Aorta (tissue), 5 donors: ENCODE measurements at regions not wholly inside any gene's neighbourhood (a gene's known extent, or its start where the extent isn't known, plus 50 kb on each side); places are given as distances from the start of the nearest gene placed in this dataset.

Experiments used
- ATAC-seq: fragments of 200-7000 bp; cut with Tn5 transposase; one replicate; pipeline ENCODE4 v1.9.1; 2022; ENCODE audit warnings: moderate library complexity; ENCODE audit not compliant: low FRiP score
- DNase-seq, 2 donors: peaks; one replicate each; pipeline ENCODE4 v3.0.0-alpha.2; 2020
- H3K27ac ChIP-seq, 2 donors: one replicate each; pipeline ENCODE4 v1.5.1; 2013; ENCODE audit warnings: low read length in 2 of 2, mild to moderate bottlenecking in 2 of 2, moderate library complexity in 2 of 2, control low read depth in 1 of 2, inconsistent platforms in 1 of 2, low read depth in 1 of 2
- H3K27me3 ChIP-seq, 2 donors: one replicate each; pipeline ENCODE4 v1.6.1; 2013; ENCODE audit warnings: control low read depth in 1 of 2, low read length in 1 of 2, mild to moderate bottlenecking in 1 of 2, moderate library complexity in 1 of 2; ENCODE audit not compliant: insufficient read depth in 2 of 2, control insufficient read depth in 1 of 2
- H3K36me3 ChIP-seq, 2 donors: one replicate each; pipeline ENCODE4 v1.6.1; 2013; ENCODE audit warnings: control low read depth in 1 of 2, low read length in 1 of 2, mild to moderate bottlenecking in 1 of 2; ENCODE audit not compliant: insufficient read depth in 2 of 2, control insufficient read depth in 1 of 2
- H3K4me1 ChIP-seq, 2 donors: one replicate each; pipeline ENCODE4 v1.6.1; 2013; ENCODE audit warnings: low read length in 2 of 2, control low read depth in 1 of 2, mild to moderate bottlenecking in 1 of 2, moderate library complexity in 1 of 2; ENCODE audit not compliant: insufficient read depth in 2 of 2, control insufficient read depth in 1 of 2
- H3K4me3 ChIP-seq, 2 donors: one replicate each; pipeline ENCODE4 v1.5.1; 2013; ENCODE audit warnings: low read length in 2 of 2, control low read depth in 1 of 2, mild to moderate bottlenecking in 1 of 2
- H3K9me3 ChIP-seq: one replicate; pipeline ENCODE4 v1.6.1; 2013; ENCODE audit warnings: mild to moderate bottlenecking, low read length; ENCODE audit not compliant: control insufficient read depth
- WGBS, 2 donors: extraction: QIAGEN DNeasy Blood & Tissue Kit; methylation state at CpG; one replicate each; pipeline ENCODE4 v1.1.7; 2013; 5-methylcytosine and 5-hydroxymethylcytosine counted together
- intact Hi-C, 2 donors: fragments of 100-400 bp; cut with DNase I; formaldehyde crosslinking; loops; one replicate each; pipeline versions ENCODE4 v1.14.2 to v1.15.0; 2022
- donor health status: healthy with polysubstance abuse.
- donor health status: Bipolar disorder and iron deficiency.
- donor health status: DM: no; HTN: no; CAD: no.
- donor health status: DM: no; HTN: no; CAD: no.
- donor health status: DM: yes; HTN: yes; CAD: no.

GRCh38 chr5:96133341-96134079 is 171.9 kb upstream of the ELL2 start:
- DNase-seq, result no peak
- Histone ChIP-seq H3K4me3 (no peak overlapping the region), H3K4me1 (peaks cover 2% of the 10 kb centered on the region in 2 donors), H3K27me3 (no peaks in the 10 kb centered on the region), H3K9me3 (no peaks in the 10 kb centered on the region), H3K27ac (no peak overlapping the region), H3K36me3 (no peaks in the 10 kb centered on the region)
- no peak for ATAC-seq
- 67 to 77% methylated on average over 6 of the region's 6 CpGs for WGBS, 2 donors
- intact Hi-C loops, result no loop called here

GRCh38 chr5:96129276-96129675 is 167.6 kb upstream of the ELL2 start:
- intact Hi-C loops, result loop anchor here in 1 of 2 donors (5.0 to 10.0 kb wide), 2 partner anchors 167 to 206 kb away; partner anchors contain the start of gene ELL2
- H3K4me3 ChIP-seq, result no peak overlapping the region
- DNase-seq (no peak), ATAC-seq (no peak)
- H3K27ac ChIP-seq, result no peak overlapping the region
- H3K27me3 ChIP-seq, result no peaks in the 10 kb centered on the region
- peaks cover 2 to 4% of the 10 kb centered on the region in 2 donors for H3K4me1 ChIP-seq
- no peaks in the 10 kb centered on the region for H3K36me3 ChIP-seq
- WGBS, 2 donors, result 91 to 95% methylated on average over 1 of the region's 1 CpG
- no peaks in the 10 kb centered on the region for H3K9me3 ChIP-seq

- no peak for ATAC-seq
- H3K27ac ChIP-seq, result no peak overlapping the region
- 35 to 41% methylated on average over 6 of the region's 6 CpGs for WGBS, 2 donors
- DNase-seq, result no peak
- peak overlapping the region in 1 of 2 donors; percentile 26 for H3K4me3 ChIP-seq
- peaks cover 2 to 4% of the 10 kb centered on the region in 2 donors for H3K4me1 ChIP-seq
- H3K27me3 ChIP-seq, result no peaks in the 10 kb centered on the region
- no peaks in the 10 kb centered on the region for H3K9me3 ChIP-seq
- intact Hi-C loops, result loop anchor here in 1 of 2 donors (5.0 to 10.0 kb wide), 2 partner anchors 166 to 206 kb away; partner anchors contain the start of gene ELL2
- H3K36me3 ChIP-seq, result no peaks in the 10 kb centered on the region
These were observed 166.7 kb upstream of the ELL2 start for GRCh38 chr5:96128204-96128864.

- no peak overlapping the region for H3K27ac ChIP-seq
- DNase-seq (no peak), ATAC-seq (no peak)
- no peaks in the 10 kb centered on the region for H3K36me3 ChIP-seq
- H3K4me3 ChIP-seq, result no peak overlapping the region
- no peaks in the 10 kb centered on the region for H3K27me3 ChIP-seq
- intact Hi-C loops, result loop anchor here in 1 of 2 donors (5.0 to 10.0 kb wide), 2 partner anchors 165 to 207 kb away; partner anchors contain the start of gene ELL2
- 10 to 21% methylated on average over 2 of the region's 2 CpGs for WGBS, 2 donors
- no peaks in the 10 kb centered on the region for H3K9me3 ChIP-seq
- peaks cover 0 to 2% of the 10 kb centered on the region in 2 donors for H3K4me1 ChIP-seq
These were observed 165.9 kb upstream of the ELL2 start for GRCh38 chr5:96127538-96127937.

GRCh38 chr5:96125231-96125891 is 163.7 kb upstream of the ELL2 start:
- Histone ChIP-seq H3K4me1 (peaks cover 0 to 2% of the 10 kb centered on the region in 2 donors), H3K36me3 (no peaks in the 10 kb centered on the region), H3K27ac (no peak overlapping the region), H3K27me3 (no peaks in the 10 kb centered on the region), H3K9me3 (no peaks in the 10 kb centered on the region), H3K4me3 (peak overlapping the region; percentile 14 to 15)
- intact Hi-C loops, result loop anchor here in 1 of 2 donors (5.0 to 10.0 kb wide), 2 partner anchors 163 to 209 kb away; partner anchors contain the start of gene ELL2
- 11 to 14% methylated on average over 5 of the region's 5 CpGs for WGBS, 2 donors
- DNase-seq, result no peak
- peak; percentile 57 for ATAC-seq

- DNase-seq (no peak), ATAC-seq (no peak)
- H3K4me1 ChIP-seq, result peaks cover 0 to 2% of the 10 kb centered on the region in 2 donors
- no peak overlapping the region for H3K27ac ChIP-seq
- intact Hi-C loops, result loop anchor here in 1 of 2 donors (10.0 kb wide), 1 partner anchor 210 kb away; no protein-coding TSS in a partner anchor
- 96 to 100% methylated on average over 1 of the region's 1 CpG for WGBS, 2 donors
- no peaks in the 10 kb centered on the region for H3K9me3 ChIP-seq
- no peaks in the 10 kb centered on the region for H3K36me3 ChIP-seq
- no peak overlapping the region for H3K4me3 ChIP-seq
- no peaks in the 10 kb centered on the region for H3K27me3 ChIP-seq
These were observed 162.9 kb upstream of the ELL2 start for GRCh38 chr5:96124589-96124988.

- WGBS, 2 donors, result 97 to 100% methylated on average over 1 of the region's 1 CpG
- Histone ChIP-seq H3K36me3 (no peaks in the 10 kb centered on the region), H3K27ac (no peak overlapping the region), H3K4me1 (peaks cover 0 to 2% of the 10 kb centered on the region in 2 donors), H3K27me3 (no peaks in the 10 kb centered on the region), H3K4me3 (no peak overlapping the region), H3K9me3 (no peaks in the 10 kb centered on the region)
- DNase-seq (no peak), ATAC-seq (no peak)
- intact Hi-C loops, result loop anchor here in 1 of 2 donors (10.0 kb wide), 1 partner anchor 211 kb away; no protein-coding TSS in a partner anchor
These were observed 161.8 kb upstream of the ELL2 start for GRCh38 chr5:96123418-96123817.

- DNase-seq (no peak), ATAC-seq (no peak)
- Histone ChIP-seq H3K36me3 (no peaks in the 10 kb centered on the region), H3K9me3 (no peaks in the 10 kb centered on the region), H3K4me3 (no peak overlapping the region), H3K27me3 (no peaks in the 10 kb centered on the region), H3K27ac (no peak overlapping the region), H3K4me1 (peaks cover 0 to 6% of the 10 kb centered on the region in 2 donors)
- 5 to 12% methylated on average over 2 of the region's 2 CpGs for WGBS, 2 donors
- intact Hi-C loops, result loop anchor here in 1 of 2 donors (10.0 kb wide), 1 partner anchor 213 kb away; no protein-coding TSS in a partner anchor
These were observed 159.7 kb upstream of the ELL2 start for GRCh38 chr5:96121364-96121763.
